Psoas muscle (tissue), 7 donors: ENCODE measurements at regions not wholly inside any gene's neighbourhood (a gene's known extent, or its start where the extent isn't known, plus 50 kb on each side); places are given as distances from the start of the nearest gene placed in this dataset.

ENCODE experiments used
- ATAC-seq, 4 donors: fragments of 200-7000 bp; cut with Tn5 transposase; one replicate each; pipeline ENCODE4 v1.9.1; 2020; ENCODE audit warnings: moderate library complexity in 3 of 4, mild to moderate bottlenecking in 2 of 4
- DNase-seq, 2 donors: peaks; one replicate each; pipeline ENCODE4 v3.0.0-alpha.2; 2020
- H3K27ac ChIP-seq: fragments of 200-600 bp; one replicate; pipeline ENCODE4 v1.8.0; 2022
- H3K27me3 ChIP-seq, 3 donors: fragments of 200-600 bp in 1 of 3; one replicate each; pipeline versions ENCODE4 v1.6.1 to v1.8.0; 2013 to 2022; ENCODE audit warnings: low read length in 2 of 3, mild to moderate bottlenecking in 2 of 3, moderate library complexity in 1 of 3; ENCODE audit not compliant: insufficient read depth in 3 of 3
- H3K36me3 ChIP-seq, 2 donors: fragments of 200-600 bp in 1 of 2; one replicate each; pipeline versions ENCODE4 v1.6.1 to v1.8.0; 2013 to 2022; ENCODE audit warnings: low read depth in 1 of 2, mild to moderate bottlenecking in 1 of 2, moderate library complexity in 1 of 2; ENCODE audit not compliant: insufficient read depth in 1 of 2
- H3K4me1 ChIP-seq: fragments of 200-600 bp; one replicate; pipeline ENCODE4 v1.8.0; 2022
- H3K4me3 ChIP-seq: fragments of 200-600 bp; one replicate; pipeline ENCODE4 v1.8.0; 2022; ENCODE audit warnings: mild to moderate bottlenecking
- H3K9me3 ChIP-seq: fragments of 200-600 bp; one replicate; pipeline ENCODE4 v1.8.0; 2022
- CTCF ChIP-seq: fragments of 200-600 bp; IDR thresholded peaks from one replicate; pipeline ENCODE4 v1.8.0; 2022; ENCODE audit warnings: antibody characterized with exemption
- WGBS, 3 donors: extraction: QIAGEN DNeasy Blood & Tissue Kit; methylation state at CpG; one replicate each; pipeline versions ENCODE4 v1.1.6 to v1.1.7; 2013; 5-methylcytosine and 5-hydroxymethylcytosine counted together
- intact Hi-C, 2 donors: fragments of 100-400 bp; cut with DNase I; formaldehyde crosslinking; loops; one replicate each; pipeline versions ENCODE4 v1.11.0 to v1.14.2; 2022
- donor health status: healthy with polysubstance abuse.
- donor health status: DM: no; HTN: no; CAD: no; lungs with moderate emphysema.
- donor health status: Bipolar disorder and iron deficiency.
- donor health status: healthy.
- donor health status: DM: yes; HTN: yes; CAD: no.
- donor health status: DM: no; HTN: no; CAD: no.
- donor health status: DM: yes; HTN: yes; CAD: no.

- DNase-seq (no peak), ATAC-seq (no peak)
- H3K36me3 ChIP-seq: no peaks in the 10 kb centered on the region
- no peak overlapping the region for H3K4me3 ChIP-seq
- H3K27me3 ChIP-seq: peaks cover 0 to 15% (median 1%) of the 10 kb centered on the region in 3 donors
- intact Hi-C loops: no loop called here
- no peak overlapping the region for H3K27ac ChIP-seq
- H3K4me1 ChIP-seq: no peaks in the 10 kb centered on the region
- no peaks in the 10 kb centered on the region for H3K9me3 ChIP-seq
- no peak for TF ChIP-seq CTCF
- WGBS, 3 donors: 58 to 61% (median 61%) methylated on average over 10 of the region's 10 CpGs
These were observed 344.7 kb downstream of the MN1 start for GRCh38 chr22:27456696-27457503.

GRCh38 chr22:27459999-27460398, 341.6 kb downstream of the MN1 start:
- Histone ChIP-seq H3K36me3 (no peaks in the 10 kb centered on the region), H3K4me1 (no peaks in the 10 kb centered on the region), H3K9me3 (no peaks in the 10 kb centered on the region), H3K27me3 (peaks cover 0 to 19% (median 3%) of the 10 kb centered on the region in 3 donors), H3K4me3 (no peak overlapping the region), H3K27ac (no peak overlapping the region)
- ATAC-seq: no peak
- WGBS, 3 donors: 32 to 36% (median 34%) methylated on average over 3 of the region's 3 CpGs
- no peak for TF ChIP-seq CTCF
- intact Hi-C loops: no loop called here
- no peak for DNase-seq

GRCh38 chr22:27460591-27461347, 340.8 kb downstream of the MN1 start:
- Histone ChIP-seq H3K9me3 (no peaks in the 10 kb centered on the region), H3K27me3 (peaks cover 0 to 19% (median 3%) of the 10 kb centered on the region in 3 donors), H3K36me3 (no peaks in the 10 kb centered on the region), H3K4me3 (no peak overlapping the region), H3K27ac (no peak overlapping the region), H3K4me1 (no peaks in the 10 kb centered on the region)
- ATAC-seq: no peak
- peak in 1 of 2 donors; percentile 49 for DNase-seq
- 32 to 43% (median 41%) methylated on average over 6 of the region's 6 CpGs for WGBS, 3 donors
- intact Hi-C loops: no loop called here
- TF ChIP-seq CTCF: no peak

DNA sequence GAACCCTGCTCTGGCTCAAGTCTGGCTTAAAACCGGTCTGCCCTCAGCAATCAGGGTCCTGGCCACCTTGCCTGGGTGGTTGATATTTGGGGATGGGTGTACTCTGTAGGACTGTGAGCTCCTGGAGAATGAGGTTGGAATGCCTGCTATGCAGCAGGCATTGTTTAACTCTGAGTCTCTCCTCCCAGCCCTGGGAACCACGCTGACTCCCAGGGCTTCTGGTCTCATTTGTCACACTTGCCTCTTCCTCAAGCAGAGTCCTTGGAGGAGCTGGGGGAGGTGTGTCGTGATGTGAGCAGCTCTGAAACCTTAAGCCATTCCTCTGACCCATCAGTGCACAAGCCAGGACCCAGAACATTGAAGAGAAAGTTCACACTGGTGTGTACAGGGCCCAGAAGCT, 340.1 kb downstream of the MN1 start:
- no peak for ATAC-seq
- intact Hi-C loops: no loop called here
- Histone ChIP-seq H3K27me3 (peaks cover 0 to 19% (median 3%) of the 10 kb centered on the region in 3 donors), H3K4me1 (no peaks in the 10 kb centered on the region), H3K9me3 (no peaks in the 10 kb centered on the region), H3K4me3 (no peak overlapping the region), H3K27ac (no peak overlapping the region), H3K36me3 (no peaks in the 10 kb centered on the region)
- TF ChIP-seq CTCF: no peak
- DNase-seq: no peak
- WGBS, 3 donors: 36 to 47% (median 44%) methylated on average over 3 of the region's 3 CpGs
